Cardiac muscle cell (in vitro differentiated cells and primary cell): ENCODE measurements at regions not wholly inside any gene's neighbourhood (a gene's known extent, or its start where the extent isn't known, plus 50 kb on each side); places are given as distances from the start of the nearest gene placed in this dataset.

Experiments used
- DNase-seq, 2 donors: peaks; one replicate each; pipeline versions ENCODE4 v3.0.0 to v3.0.0-alpha.2; 2010 to 2017; ENCODE audit warnings: low read depth in 1 of 2, low spot score in 1 of 2
- H3K27ac ChIP-seq: fragments of 200-600 bp; sonication (generic); 2 replicates; pipeline ENCODE4 v1.5.1; 2016
- H3K27me3 ChIP-seq: fragments of 200-600 bp; sonication (generic); 2 replicates; pipeline ENCODE4 v1.6.0; 2016; ENCODE audit warnings: control low read depth
- H3K36me3 ChIP-seq: fragments of 200-600 bp; sonication (generic); 2 replicates; pipeline ENCODE4 v1.5.1; 2016; ENCODE audit warnings: control low read depth
- H3K4me1 ChIP-seq: fragments of 200-600 bp; sonication (generic); 2 replicates; pipeline ENCODE4 v1.8.1; 2017; ENCODE audit warnings: low read depth, mild to moderate bottlenecking, mixed run types
- H3K4me3 ChIP-seq: fragments of 200-600 bp; sonication (generic); 2 replicates; pipeline ENCODE4 v1.5.1; 2016; ENCODE audit warnings: mild to moderate bottlenecking
- H3K9me3 ChIP-seq: fragments of 200-600 bp; sonication (generic); 2 replicates; pipeline ENCODE4 v1.5.1; 2017; ENCODE audit warnings: low read depth, mild to moderate bottlenecking, control low read depth
- CTCF ChIP-seq: IDR thresholded peaks from 2 replicates; pipeline ENCODE4 v1.5.1; 2012; ENCODE audit warnings: low read depth, mild to moderate bottlenecking, low read length

- H3K4me1 ChIP-seq, result no peaks in the 10 kb centered on the region
- no peak overlapping the region for H3K27ac ChIP-seq
- no peak for DNase-seq
- H3K36me3 ChIP-seq, result no peaks in the 10 kb centered on the region
- H3K27me3 ChIP-seq, result no peaks in the 10 kb centered on the region
- H3K9me3 ChIP-seq, result no peaks in the 10 kb centered on the region
- H3K4me3 ChIP-seq, result no peak overlapping the region
- TF ChIP-seq CTCF, result no peak
These were observed 117.4 kb upstream of the CHRM3 start for GRCh38 chr1:239268941-239269340.

DNA sequence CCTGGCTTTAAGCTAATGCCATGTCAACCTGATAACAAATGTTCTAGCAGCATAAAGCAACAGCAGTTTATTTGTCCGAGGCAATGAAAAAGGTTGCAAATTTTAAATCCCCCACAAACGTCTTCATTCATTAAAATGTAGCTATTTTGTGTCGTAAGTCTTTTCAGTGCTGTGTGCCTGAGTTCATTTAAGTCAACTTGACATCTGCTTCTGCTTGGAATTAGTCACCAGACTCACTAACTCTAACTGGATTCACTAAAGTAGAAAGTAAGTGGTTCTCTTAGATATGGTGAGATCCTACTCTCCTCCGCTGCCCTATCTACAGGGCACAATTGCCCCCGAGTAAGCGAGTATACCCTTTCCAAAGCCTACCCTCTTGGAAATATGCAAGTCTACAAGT, 118.4 kb upstream of the CHRM3 start:
- DNase-seq, result no peak
- no peak for TF ChIP-seq CTCF
- Histone ChIP-seq H3K36me3 (no peaks in the 10 kb centered on the region), H3K27ac (no peak overlapping the region), H3K4me3 (no peak overlapping the region), H3K27me3 (no peaks in the 10 kb centered on the region), H3K4me1 (no peaks in the 10 kb centered on the region), H3K9me3 (no peaks in the 10 kb centered on the region)

- Histone ChIP-seq H3K36me3 (no peaks in the 10 kb centered on the region), H3K27ac (no peak overlapping the region), H3K4me1 (no peaks in the 10 kb centered on the region), H3K4me3 (no peak overlapping the region), H3K27me3 (no peaks in the 10 kb centered on the region), H3K9me3 (no peaks in the 10 kb centered on the region)
- TF ChIP-seq CTCF, result no peak
- DNase-seq, result no peak
These were observed 122.6 kb upstream of the CHRM3 start for GRCh38 chr1:239263801-239264200.

DNA sequence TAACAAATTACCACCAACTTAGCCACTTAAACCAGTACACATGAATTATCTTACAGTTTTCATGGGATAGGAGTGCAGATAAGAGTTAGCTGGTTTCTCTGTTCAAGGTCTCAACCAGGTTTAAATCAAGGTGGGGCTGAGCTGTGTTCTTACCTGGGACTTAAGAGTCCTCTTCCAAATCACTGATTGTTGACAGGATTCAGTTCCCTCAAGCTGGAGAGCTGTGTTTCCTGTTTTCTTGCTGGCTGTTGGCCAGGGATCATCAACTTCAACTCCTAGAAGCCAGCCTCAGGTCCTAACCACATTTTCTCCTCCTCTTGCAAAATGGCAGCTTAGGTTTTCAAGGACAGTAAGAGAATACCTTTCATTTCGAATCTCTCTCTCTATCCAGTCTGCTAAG, 123.8 kb upstream of the CHRM3 start:
- Histone ChIP-seq H3K9me3 (no peaks in the 10 kb centered on the region), H3K36me3 (no peaks in the 10 kb centered on the region), H3K27ac (no peak overlapping the region), H3K4me3 (no peak overlapping the region), H3K4me1 (no peaks in the 10 kb centered on the region), H3K27me3 (no peaks in the 10 kb centered on the region)
- DNase-seq, result peak in 1 of 2 donors; percentile 4
- TF ChIP-seq CTCF, result no peak

GRCh38 chr1:239261521-239261920, 124.8 kb upstream of the CHRM3 start:
- Histone ChIP-seq H3K4me3 (no peak overlapping the region), H3K9me3 (no peaks in the 10 kb centered on the region), H3K27me3 (no peaks in the 10 kb centered on the region), H3K36me3 (no peaks in the 10 kb centered on the region), H3K4me1 (no peaks in the 10 kb centered on the region), H3K27ac (no peak overlapping the region)
- no peak for TF ChIP-seq CTCF
- DNase-seq, result no peak

GRCh38 chr1:239260842-239261241, 125.5 kb upstream of the CHRM3 start:
- Histone ChIP-seq H3K27ac (no peak overlapping the region), H3K27me3 (no peaks in the 10 kb centered on the region), H3K36me3 (no peaks in the 10 kb centered on the region), H3K4me3 (no peak overlapping the region), H3K9me3 (no peaks in the 10 kb centered on the region), H3K4me1 (no peaks in the 10 kb centered on the region)
- TF ChIP-seq CTCF, result no peak
- DNase-seq, result no peak
